Left ventricle myocardium superior (tissue), 1 donor: ENCODE measurements at regions not wholly inside any gene's neighbourhood (a gene's known extent, or its start where the extent isn't known, plus 50 kb on each side); places are given as distances from the start of the nearest gene placed in this dataset.
"Not testable (repeated sequence)": the region's sequence is repeated elsewhere in the genome, so short reads cannot be mapped to it uniquely, and the experiment has no call there.

Source experiments
- ATAC-seq: fragments of 200-7000 bp; cut with Tn5 transposase; one replicate; pipeline ENCODE4 v1.9.1; 2020; ENCODE audit warnings: mild to moderate bottlenecking, moderate library complexity
- DNase-seq: peaks from one replicate; pipeline ENCODE4 v3.0.0-alpha.2; 2020
- intact Hi-C: fragments of 100-400 bp; cut with micrococcal nuclease; formaldehyde crosslinking; loops from one replicate; pipeline ENCODE4 v1.11.0; 2022
- donor health status: DM: no; HTN: yes; CAD: no; lungs with severe emphysema.

GRCh38 chr18:8525692-8526091, 83.5 kb upstream of the RAB12 start:
- no peak for ATAC-seq
- no peak for DNase-seq
- intact Hi-C loops: no loop called here

- intact Hi-C loops: no loop called here
- ATAC-seq (no peak), DNase-seq (no peak)
Measured at GRCh38 chr18:8526332-8526731, 82.9 kb upstream of the RAB12 start.

GRCh38 chr18:8529609-8530008, 79.6 kb upstream of the RAB12 start:
- intact Hi-C loops: no loop called here
- DNase-seq (no peak), ATAC-seq (no peak)

GRCh38 chr18:8531084-8531483, 78.2 kb upstream of the RAB12 start:
- intact Hi-C loops, DNase-seq, ATAC-seq: not testable (repeated sequence)

GRCh38 chr18:8536231-8536630, 73.0 kb upstream of the RAB12 start:
- ATAC-seq (no peak), DNase-seq (no peak)
- intact Hi-C loops: no loop called here

GRCh38 chr18:8536922-8537321, 72.3 kb upstream of the RAB12 start:
- DNase-seq (no peak), ATAC-seq (no peak)
- intact Hi-C loops: no loop called here

- DNase-seq: no peak
- ATAC-seq: no peak
- intact Hi-C loops: no loop called here
Measured at GRCh38 chr18:8537400-8537799, 71.8 kb upstream of the RAB12 start.

GRCh38 chr18:8538935-8539334, 70.3 kb upstream of the RAB12 start:
- ATAC-seq (no peak), DNase-seq (no peak)
- intact Hi-C loops: no loop called here

GRCh38 chr18:8546677-8547076, 62.6 kb upstream of the RAB12 start:
- intact Hi-C loops: no loop called here
- no peak for DNase-seq
- no peak for ATAC-seq

- intact Hi-C loops: no loop called here
- ATAC-seq (no peak), DNase-seq (no peak)
Measured at GRCh38 chr18:8548186-8548585, 61.1 kb upstream of the RAB12 start.

GRCh38 chr18:8549254-8549757, 59.9 kb upstream of the RAB12 start:
- intact Hi-C loops: no loop called here
- no peak for DNase-seq
- no peak for ATAC-seq

- DNase-seq (no peak), ATAC-seq (no peak)
- intact Hi-C loops: no loop called here
Measured at GRCh38 chr18:8552151-8552550, 57.1 kb upstream of the RAB12 start.

- intact Hi-C loops: no loop called here
- ATAC-seq: no peak
- DNase-seq: no peak
Measured at GRCh38 chr18:8554354-8554753, 54.9 kb upstream of the RAB12 start.

- intact Hi-C loops: no loop called here
- ATAC-seq: no peak
- no peak for DNase-seq
Measured at GRCh38 chr18:8556424-8556823, 52.8 kb upstream of the RAB12 start.
